Fibroblast of lung (primary cell): ENCODE measurements at regions not wholly inside any gene's neighbourhood (a gene's known extent, or its start where the extent isn't known, plus 50 kb on each side); places are given as distances from the start of the nearest gene placed in this dataset.

Experiments used
- EZH2 ChIP-seq: IDR thresholded peaks from 2 replicates; pipeline ENCODE4 v1.5.1; 2012; ENCODE audit warnings: low read length, control low read depth, mild to moderate bottlenecking; ENCODE audit errors: missing control alignments
- TF ChIP-seq, protein P1 (sequence below), 2 donors: IDR thresholded peaks in 1 of 2; conservative IDR thresholded peaks in 1 of 2; 1 replicate in 1 of 2; 2 replicates in 1 of 2; pipeline ENCODE4 v1.5.1; 2011 to 2012; ENCODE audit warnings: low read length in 2 of 2, control low read depth in 1 of 2, inconsistent platforms in 1 of 2, low read depth in 1 of 2, mild to moderate bottlenecking in 1 of 2

GRCh38 chr4:175934506-175934905 is 122.4 kb upstream of the GPM6A start:
- TF ChIP-seq, protein P1, sequence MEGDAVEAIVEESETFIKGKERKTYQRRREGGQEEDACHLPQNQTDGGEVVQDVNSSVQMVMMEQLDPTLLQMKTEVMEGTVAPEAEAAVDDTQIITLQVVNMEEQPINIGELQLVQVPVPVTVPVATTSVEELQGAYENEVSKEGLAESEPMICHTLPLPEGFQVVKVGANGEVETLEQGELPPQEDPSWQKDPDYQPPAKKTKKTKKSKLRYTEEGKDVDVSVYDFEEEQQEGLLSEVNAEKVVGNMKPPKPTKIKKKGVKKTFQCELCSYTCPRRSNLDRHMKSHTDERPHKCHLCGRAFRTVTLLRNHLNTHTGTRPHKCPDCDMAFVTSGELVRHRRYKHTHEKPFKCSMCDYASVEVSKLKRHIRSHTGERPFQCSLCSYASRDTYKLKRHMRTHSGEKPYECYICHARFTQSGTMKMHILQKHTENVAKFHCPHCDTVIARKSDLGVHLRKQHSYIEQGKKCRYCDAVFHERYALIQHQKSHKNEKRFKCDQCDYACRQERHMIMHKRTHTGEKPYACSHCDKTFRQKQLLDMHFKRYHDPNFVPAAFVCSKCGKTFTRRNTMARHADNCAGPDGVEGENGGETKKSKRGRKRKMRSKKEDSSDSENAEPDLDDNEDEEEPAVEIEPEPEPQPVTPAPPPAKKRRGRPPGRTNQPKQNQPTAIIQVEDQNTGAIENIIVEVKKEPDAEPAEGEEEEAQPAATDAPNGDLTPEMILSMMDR (conservative IDR thresholded peaks at IDR 0.05 in 1 of 2, IDR thresholded peaks at IDR 0.05 in 1 of 2; ENCODE audit: low read depth in 1 of 2, low read length in 2 of 2): no peak
- no peak for TF ChIP-seq EZH2
